PC-3 (cell line): ENCODE measurements at regions not wholly inside any gene's neighbourhood (a gene's known extent, or its start where the extent isn't known, plus 50 kb on each side); places are given as distances from the start of the nearest gene placed in this dataset.
"Not testable (repeated sequence)": the region's sequence is repeated elsewhere in the genome, so short reads cannot be mapped to it uniquely, and the experiment has no call there.

Experiments used
- EZH2 ChIP-seq: fragments of 300-600 bp; sonication (generic); IDR thresholded peaks from one replicate; pipeline ENCODE4 v1.6.1; 2017; ENCODE audit warnings: antibody characterized with exemption, mild to moderate bottlenecking, low read length; ENCODE audit not compliant: unreplicated experiment
- EZH2phosphoT487 ChIP-seq: fragments of 300-600 bp; sonication (generic); IDR thresholded peaks from 2 replicates; pipeline ENCODE4 v1.6.1; 2018; ENCODE audit warnings: mild to moderate bottlenecking, antibody characterized with exemption, low read length, borderline replicate concordance
- TF ChIP-seq, protein P1 (sequence below): fragments of 300-600 bp; sonication (generic); conservative IDR thresholded peaks from 2 replicates; pipeline ENCODE4 v1.5.1; 2017; ENCODE audit warnings: antibody characterized with exemption, low read depth, mild to moderate bottlenecking, low read length

GRCh38 chr3:170805296-170805695 lies 64.7 kb downstream of the RPL22L1 start:
- TF ChIP-seq, protein P1, sequence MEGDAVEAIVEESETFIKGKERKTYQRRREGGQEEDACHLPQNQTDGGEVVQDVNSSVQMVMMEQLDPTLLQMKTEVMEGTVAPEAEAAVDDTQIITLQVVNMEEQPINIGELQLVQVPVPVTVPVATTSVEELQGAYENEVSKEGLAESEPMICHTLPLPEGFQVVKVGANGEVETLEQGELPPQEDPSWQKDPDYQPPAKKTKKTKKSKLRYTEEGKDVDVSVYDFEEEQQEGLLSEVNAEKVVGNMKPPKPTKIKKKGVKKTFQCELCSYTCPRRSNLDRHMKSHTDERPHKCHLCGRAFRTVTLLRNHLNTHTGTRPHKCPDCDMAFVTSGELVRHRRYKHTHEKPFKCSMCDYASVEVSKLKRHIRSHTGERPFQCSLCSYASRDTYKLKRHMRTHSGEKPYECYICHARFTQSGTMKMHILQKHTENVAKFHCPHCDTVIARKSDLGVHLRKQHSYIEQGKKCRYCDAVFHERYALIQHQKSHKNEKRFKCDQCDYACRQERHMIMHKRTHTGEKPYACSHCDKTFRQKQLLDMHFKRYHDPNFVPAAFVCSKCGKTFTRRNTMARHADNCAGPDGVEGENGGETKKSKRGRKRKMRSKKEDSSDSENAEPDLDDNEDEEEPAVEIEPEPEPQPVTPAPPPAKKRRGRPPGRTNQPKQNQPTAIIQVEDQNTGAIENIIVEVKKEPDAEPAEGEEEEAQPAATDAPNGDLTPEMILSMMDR: not testable (repeated sequence)
- not testable (repeated sequence) for TF ChIP-seq EZH2, EZH2phosphoT487
